ENCODE measurements at regions not wholly inside any gene's neighbourhood (a gene's known extent, or its start where the extent isn't known, plus 50 kb on each side); places are given as distances from the start of the nearest gene placed in this dataset.

GRCh38 chr6:71387179-71387578 lies 98.6 kb downstream of the OGFRL1 start:
- no peaks in the 10 kb centered on the region for H3K4me1 ChIP-seq (ENCODE audit: control insufficient read depth in 2 of 2, insufficient read depth in 1 of 2, low read depth in 1 of 2, low read length in 2 of 2)
- no peak overlapping the region for H2BK15ac ChIP-seq (ENCODE audit: low read length)
- H2BK12ac ChIP-seq (ENCODE audit: low read length) = no peak overlapping the region
- H2BK5ac ChIP-seq (ENCODE audit: low read length) = no peak overlapping the region
- no peak overlapping the region for H3K27ac ChIP-seq (replicated peaks; ENCODE audit: low read length)
- H2AK5ac ChIP-seq (ENCODE audit: low read depth, low read length) = no peak overlapping the region
- H3K36me3 ChIP-seq (replicated peaks in 1 of 2; ENCODE audit: control insufficient read depth in 2 of 2, insufficient read depth in 2 of 2, low read length in 2 of 2) = peaks cover 0 to 99% of the 10 kb centered on the region in 2 donors
- H4K8ac ChIP-seq (ENCODE audit: low read depth, low read length) = no peak overlapping the region
- no peak overlapping the region for H3K4me2 ChIP-seq (ENCODE audit: insufficient read depth, low read length, poor library complexity, severe bottlenecking)
- DNase-seq (ENCODE audit: low spot score) = no peak
- H3K9ac ChIP-seq (ENCODE audit: low read depth, low read length, poor library complexity) = no peak overlapping the region
- no peaks in the 10 kb centered on the region for H3K9me3 ChIP-seq (replicated peaks in 1 of 2; ENCODE audit: control insufficient read depth in 2 of 2, insufficient read depth in 1 of 2, low read depth in 1 of 2, low read length in 2 of 2)
- H3K4me3 ChIP-seq (ENCODE audit: low read length in 2 of 2) = no peak overlapping the region
- H3K14ac ChIP-seq (ENCODE audit: low read length) = no peak overlapping the region
- H3K79me1 ChIP-seq (ENCODE audit: low read depth, low read length) = no peaks in the 10 kb centered on the region
- H2AFZ ChIP-seq (ENCODE audit: low read length) = no peak overlapping the region
- no peak overlapping the region for H3K23ac ChIP-seq (ENCODE audit: low read depth, low read length, poor library complexity)
- H4K91ac ChIP-seq (ENCODE audit: low read depth, low read length, poor library complexity) = no peak overlapping the region
- H3K27me3 ChIP-seq (ENCODE audit: control insufficient read depth in 3 of 3, insufficient read depth in 3 of 3, low read depth in 1 of 3, low read length in 3 of 3) = no peaks in the 10 kb centered on the region
- H3K4ac ChIP-seq (ENCODE audit: low read length) = no peak overlapping the region
- H2BK120ac ChIP-seq (ENCODE audit: low read depth, low read length) = no peak overlapping the region
- H3K18ac ChIP-seq (ENCODE audit: low read length) = no peak overlapping the region

GRCh38 chr6:71388068-71388744 lies 99.6 kb downstream of the OGFRL1 start:
- Histone ChIP-seq H3K4me1 (ENCODE audit: control insufficient read depth in 2 of 2, insufficient read depth in 1 of 2, low read depth in 1 of 2, low read length in 2 of 2) (no peaks in the 10 kb centered on the region), H3K4me3 (ENCODE audit: low read length in 2 of 2) (no peak overlapping the region), H2AK5ac (ENCODE audit: low read depth, low read length) (no peak overlapping the region), H3K9me3 (replicated peaks in 1 of 2; ENCODE audit: control insufficient read depth in 2 of 2, insufficient read depth in 1 of 2, low read depth in 1 of 2, low read length in 2 of 2) (no peaks in the 10 kb centered on the region), H3K18ac (ENCODE audit: low read length) (no peak overlapping the region), H3K27ac (replicated peaks; ENCODE audit: low read length) (no peak overlapping the region), H3K23ac (ENCODE audit: low read depth, low read length, poor library complexity) (no peak overlapping the region), H3K14ac (ENCODE audit: low read length) (no peak overlapping the region), H2BK12ac (ENCODE audit: low read length) (no peak overlapping the region), H4K91ac (ENCODE audit: low read depth, low read length, poor library complexity) (no peak overlapping the region), H3K79me1 (ENCODE audit: low read depth, low read length) (no peaks in the 10 kb centered on the region), H3K36me3 (replicated peaks in 1 of 2; ENCODE audit: control insufficient read depth in 2 of 2, insufficient read depth in 2 of 2, low read length in 2 of 2) (peaks cover 0 to 99% of the 10 kb centered on the region in 2 donors), H2BK5ac (ENCODE audit: low read length) (no peak overlapping the region), H3K9ac (ENCODE audit: low read depth, low read length, poor library complexity) (no peak overlapping the region), H2AFZ (ENCODE audit: low read length) (no peak overlapping the region), H3K27me3 (ENCODE audit: control insufficient read depth in 3 of 3, insufficient read depth in 3 of 3, low read depth in 1 of 3, low read length in 3 of 3) (no peaks in the 10 kb centered on the region), H2BK15ac (ENCODE audit: low read length) (no peak overlapping the region), H2BK120ac (ENCODE audit: low read depth, low read length) (no peak overlapping the region), H3K4me2 (ENCODE audit: insufficient read depth, low read length, poor library complexity, severe bottlenecking) (no peak overlapping the region), H3K4ac (ENCODE audit: low read length) (no peak overlapping the region), H4K8ac (ENCODE audit: low read depth, low read length) (no peak overlapping the region)
- DNase-seq (ENCODE audit: low spot score) = no peak
- no CpG with 5 or more reads among the region's 1 CpG for WGBS, 2 donors (ENCODE audit: extremely low coverage in 2 of 2, insufficient read length in 2 of 2, insufficient replicate concordance in 1 of 2)

- no peak for DNase-seq (ENCODE audit: low spot score)
- H3K9me3 ChIP-seq (replicated peaks in 1 of 2; ENCODE audit: control insufficient read depth in 2 of 2, insufficient read depth in 1 of 2, low read depth in 1 of 2, low read length in 2 of 2) = no peaks in the 10 kb centered on the region
- no peak overlapping the region for H4K91ac ChIP-seq (ENCODE audit: low read depth, low read length, poor library complexity)
- no peak overlapping the region for H4K8ac ChIP-seq (ENCODE audit: low read depth, low read length)
- no peak overlapping the region for H3K4me2 ChIP-seq (ENCODE audit: insufficient read depth, low read length, poor library complexity, severe bottlenecking)
- no peak overlapping the region for H3K23ac ChIP-seq (ENCODE audit: low read depth, low read length, poor library complexity)
- no peak overlapping the region for H3K9ac ChIP-seq (ENCODE audit: low read depth, low read length, poor library complexity)
- H2BK120ac ChIP-seq (ENCODE audit: low read depth, low read length) = no peak overlapping the region
- no peak overlapping the region for H3K14ac ChIP-seq (ENCODE audit: low read length)
- no peaks in the 10 kb centered on the region for H3K27me3 ChIP-seq (ENCODE audit: control insufficient read depth in 3 of 3, insufficient read depth in 3 of 3, low read depth in 1 of 3, low read length in 3 of 3)
- H2BK15ac ChIP-seq (ENCODE audit: low read length) = no peak overlapping the region
- no peak overlapping the region for H3K18ac ChIP-seq (ENCODE audit: low read length)
- no peaks in the 10 kb centered on the region for H3K4me1 ChIP-seq (ENCODE audit: control insufficient read depth in 2 of 2, insufficient read depth in 1 of 2, low read depth in 1 of 2, low read length in 2 of 2)
- no CpG with 5 or more reads among the region's 4 CpGs for WGBS, 2 donors (ENCODE audit: extremely low coverage in 2 of 2, insufficient read length in 2 of 2, insufficient replicate concordance in 1 of 2)
- no peak overlapping the region for H2AFZ ChIP-seq (ENCODE audit: low read length)
- no peak overlapping the region for H3K4me3 ChIP-seq (ENCODE audit: low read length in 2 of 2)
- H3K36me3 ChIP-seq (replicated peaks in 1 of 2; ENCODE audit: control insufficient read depth in 2 of 2, insufficient read depth in 2 of 2, low read length in 2 of 2) = peaks cover 0 to 99% of the 10 kb centered on the region in 2 donors
- H3K79me1 ChIP-seq (ENCODE audit: low read depth, low read length) = no peaks in the 10 kb centered on the region
- H2BK12ac ChIP-seq (ENCODE audit: low read length) = no peak overlapping the region
- H3K4ac ChIP-seq (ENCODE audit: low read length) = no peak overlapping the region
- no peak overlapping the region for H2BK5ac ChIP-seq (ENCODE audit: low read length)
- H2AK5ac ChIP-seq (ENCODE audit: low read depth, low read length) = no peak overlapping the region
- no peak overlapping the region for H3K27ac ChIP-seq (replicated peaks; ENCODE audit: low read length)
These were observed 100.4 kb downstream of the OGFRL1 start for GRCh38 chr6:71388856-71389527.

- peaks cover 0 to 99% of the 10 kb centered on the region in 2 donors for H3K36me3 ChIP-seq (replicated peaks in 1 of 2; ENCODE audit: control insufficient read depth in 2 of 2, insufficient read depth in 2 of 2, low read length in 2 of 2)
- no peak overlapping the region for H2AFZ ChIP-seq (ENCODE audit: low read length)
- no peak overlapping the region for H3K14ac ChIP-seq (ENCODE audit: low read length)
- no peak overlapping the region for H3K9ac ChIP-seq (ENCODE audit: low read depth, low read length, poor library complexity)
- H4K91ac ChIP-seq (ENCODE audit: low read depth, low read length, poor library complexity) = no peak overlapping the region
- H3K4me1 ChIP-seq (ENCODE audit: control insufficient read depth in 2 of 2, insufficient read depth in 1 of 2, low read depth in 1 of 2, low read length in 2 of 2) = peaks cover 1 to 6% of the 10 kb centered on the region in 2 donors
- H3K9me3 ChIP-seq (replicated peaks in 1 of 2; ENCODE audit: control insufficient read depth in 2 of 2, insufficient read depth in 1 of 2, low read depth in 1 of 2, low read length in 2 of 2) = no peaks in the 10 kb centered on the region
- DNase-seq (ENCODE audit: low spot score) = no peak
- no peak overlapping the region for H3K23ac ChIP-seq (ENCODE audit: low read depth, low read length, poor library complexity)
- no peak overlapping the region for H2BK15ac ChIP-seq (ENCODE audit: low read length)
- H3K4me3 ChIP-seq (ENCODE audit: low read length in 2 of 2) = no peak overlapping the region
- no peak overlapping the region for H3K27ac ChIP-seq (replicated peaks; ENCODE audit: low read length)
- H3K4me2 ChIP-seq (ENCODE audit: insufficient read depth, low read length, poor library complexity, severe bottlenecking) = no peak overlapping the region
- H3K4ac ChIP-seq (ENCODE audit: low read length) = no peak overlapping the region
- H2BK12ac ChIP-seq (ENCODE audit: low read length) = no peak overlapping the region
- no peak overlapping the region for H2BK120ac ChIP-seq (ENCODE audit: low read depth, low read length)
- no peaks in the 10 kb centered on the region for H3K79me1 ChIP-seq (ENCODE audit: low read depth, low read length)
- no peak overlapping the region for H2AK5ac ChIP-seq (ENCODE audit: low read depth, low read length)
- H3K27me3 ChIP-seq (ENCODE audit: control insufficient read depth in 3 of 3, insufficient read depth in 3 of 3, low read depth in 1 of 3, low read length in 3 of 3) = no peaks in the 10 kb centered on the region
- no CpG with 5 or more reads among the region's 1 CpG for WGBS, 2 donors (ENCODE audit: extremely low coverage in 2 of 2, insufficient read length in 2 of 2, insufficient replicate concordance in 1 of 2)
- no peak overlapping the region for H2BK5ac ChIP-seq (ENCODE audit: low read length)
- no peak overlapping the region for H4K8ac ChIP-seq (ENCODE audit: low read depth, low read length)
- H3K18ac ChIP-seq (ENCODE audit: low read length) = no peak overlapping the region
These were observed 102.5 kb downstream of the OGFRL1 start for GRCh38 chr6:71391126-71391525.
